LNCaP clone FGC (cell line): ENCODE measurements at regions not wholly inside any gene's neighbourhood (a gene's known extent, or its start where the extent isn't known, plus 50 kb on each side); places are given as distances from the start of the nearest gene placed in this dataset.

Experiments
- DNase-seq: peaks from one replicate; pipeline ENCODE4 v3.0.0-alpha.2; 2011; ENCODE audit warnings: low read depth
- H3K4me3 ChIP-seq: 2 replicates; pipeline ENCODE4 v1.5.1; 2011; ENCODE audit warnings: mild to moderate bottlenecking, low read depth, low read length, control low read depth
- CTCF ChIP-seq: IDR thresholded peaks from 2 replicates; pipeline ENCODE4 v1.5.1; 2012; ENCODE audit warnings: mild to moderate bottlenecking; ENCODE audit not compliant: control insufficient read depth, insufficient read depth; ENCODE audit errors: extremely low read depth

- H3K4me3 ChIP-seq = no peak overlapping the region
- no peak for DNase-seq
- TF ChIP-seq CTCF = no peak
These were observed 375.9 kb downstream of the NXPH1 start for GRCh38 chr7:8809320-8809719.

- no peak for DNase-seq
- no peak for TF ChIP-seq CTCF
- no peak overlapping the region for H3K4me3 ChIP-seq
These were observed 384.1 kb downstream of the NXPH1 start for GRCh38 chr7:8817448-8818036.

GRCh38 chr7:8818406-8818805 lies 385.0 kb downstream of the NXPH1 start:
- no peak overlapping the region for H3K4me3 ChIP-seq
- DNase-seq = no peak
- 0 out of 2 replicates have a peak, but pooled peaks have one; percentile 4 for TF ChIP-seq CTCF

- no peak overlapping the region for H3K4me3 ChIP-seq
- TF ChIP-seq CTCF = no peak
- no peak for DNase-seq
These were observed 389.2 kb downstream of the NXPH1 start for GRCh38 chr7:8822595-8822994.

GRCh38 chr7:8823486-8823885 lies 390.1 kb downstream of the NXPH1 start:
- no peak for DNase-seq
- no peak overlapping the region for H3K4me3 ChIP-seq
- peak; percentile 44 for TF ChIP-seq CTCF

GRCh38 chr7:8827329-8827728 lies 393.9 kb downstream of the NXPH1 start:
- no peak for TF ChIP-seq CTCF
- H3K4me3 ChIP-seq = no peak overlapping the region
- no peak for DNase-seq

- TF ChIP-seq CTCF = no peak
- DNase-seq = no peak
- H3K4me3 ChIP-seq = no peak overlapping the region
These were observed 395.7 kb downstream of the NXPH1 start for GRCh38 chr7:8829100-8829499.
